Central memory CD8-positive, alpha-beta T cell (primary cell): ENCODE measurements at regions not wholly inside any gene's neighbourhood (a gene's known extent, or its start where the extent isn't known, plus 50 kb on each side); places are given as distances from the start of the nearest gene placed in this dataset.

Source experiments
- ATAC-seq: fragments of 150-1000 bp; cut with Tn5 transposase; replicated peaks from 2 replicates; pipeline ENCODE4 v1.10.0; 2022; ENCODE audit warnings: mild to moderate bottlenecking, moderate FRiP score, moderate number of reproducible peaks; ENCODE audit not compliant: poor library complexity, severe bottlenecking; ENCODE audit errors: extremely low read depth
- DNase-seq, 2 donors: peaks; one replicate each; pipeline ENCODE4 v3.0.0; 2021; ENCODE audit warnings: low spot score in 2 of 2
- H3K27ac Mint-ChIP-seq: one replicate; pipeline ENCODE4 v1.8.0; 2022; ENCODE audit warnings: low read depth, mild to moderate bottlenecking, moderate library complexity, mixed read lengths
- H3K27me3 Mint-ChIP-seq: one replicate; pipeline ENCODE4 v1.8.0; 2022; ENCODE audit warnings: mixed read lengths
- H3K36me3 Mint-ChIP-seq: one replicate; pipeline ENCODE4 v1.8.0; 2022; ENCODE audit warnings: mild to moderate bottlenecking, moderate library complexity, mixed read lengths; ENCODE audit not compliant: insufficient read depth
- H3K4me1 Mint-ChIP-seq: one replicate; pipeline ENCODE4 v1.8.0; 2022; ENCODE audit warnings: mixed read lengths
- H3K4me3 Mint-ChIP-seq: one replicate; pipeline ENCODE4 v1.8.0; 2022; ENCODE audit warnings: mild to moderate bottlenecking, moderate library complexity, mixed read lengths
- H3K9me3 Mint-ChIP-seq: one replicate; pipeline ENCODE4 v1.8.0; 2022; ENCODE audit warnings: mixed read lengths

DNA sequence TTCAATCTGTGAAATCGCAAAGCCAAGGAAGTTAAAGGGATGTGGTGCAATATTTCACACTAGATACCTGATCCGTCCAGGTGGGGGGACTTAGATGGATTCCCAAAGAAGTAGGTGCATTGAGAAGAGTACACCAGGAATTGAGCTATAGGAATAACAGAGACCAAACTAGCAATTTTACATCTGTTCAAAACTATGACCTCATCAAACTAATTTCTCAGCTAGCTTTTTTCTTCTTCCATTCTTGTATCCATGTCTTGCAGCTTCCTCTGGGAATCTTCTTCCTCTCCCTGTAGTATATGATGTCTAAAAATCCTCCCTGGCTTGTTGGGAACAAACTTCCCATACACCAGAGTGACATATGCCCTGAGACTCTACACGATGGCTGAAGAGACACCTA is 51.0 kb upstream of the PTPN13 start:
- Mint-ChIP-seq H3K27ac (no peak overlapping the region), H3K36me3 (no peaks in the 10 kb centered on the region), H3K4me1 (peaks cover 6% of the 10 kb centered on the region), H3K4me3 (no peak overlapping the region), H3K27me3 (peaks cover 10% of the 10 kb centered on the region), H3K9me3 (no peaks in the 10 kb centered on the region)
- DNase-seq: no peak
- no peak for ATAC-seq

DNA sequence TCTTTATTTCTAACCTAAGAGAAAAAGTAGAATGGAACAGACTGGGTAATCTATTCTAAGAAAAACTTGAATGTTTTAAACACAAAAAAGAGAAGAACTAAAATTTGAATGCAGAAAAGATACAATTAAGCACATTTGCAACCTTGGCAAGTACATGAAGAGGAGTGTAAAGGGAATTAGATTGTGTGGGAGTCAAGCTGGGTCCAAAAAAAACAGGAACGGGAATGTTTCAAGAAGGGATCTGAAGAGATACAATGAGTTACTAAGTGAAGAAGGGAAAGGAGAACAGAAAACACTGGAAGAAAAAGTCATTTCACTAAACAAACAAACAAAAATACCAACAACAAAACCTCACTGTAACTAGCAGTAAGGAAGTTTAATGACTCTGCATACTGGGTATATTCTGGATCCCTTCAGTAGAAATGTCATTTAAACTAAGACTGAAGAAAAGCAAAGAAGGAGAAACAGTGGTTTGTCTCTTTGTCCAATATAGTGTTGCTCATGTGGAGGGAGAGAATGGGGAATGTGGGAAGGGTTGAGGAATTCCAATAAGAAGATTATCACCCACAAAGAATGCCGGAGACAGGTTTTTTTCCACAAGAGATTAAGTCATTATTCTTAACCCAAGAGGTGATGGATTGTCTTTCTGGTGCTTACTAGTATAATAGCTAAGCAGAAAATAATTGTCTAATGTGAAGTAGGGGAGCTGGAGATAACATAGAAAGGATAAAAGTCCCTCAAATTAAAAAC is 50.4 kb upstream of the PTPN13 start:
- Mint-ChIP-seq H3K27me3 (peaks cover 10% of the 10 kb centered on the region), H3K36me3 (no peaks in the 10 kb centered on the region), H3K4me1 (peaks cover 6% of the 10 kb centered on the region), H3K4me3 (no peak overlapping the region), H3K9me3 (no peaks in the 10 kb centered on the region), H3K27ac (no peak overlapping the region)
- no peak for DNase-seq
- no peak for ATAC-seq

DNA sequence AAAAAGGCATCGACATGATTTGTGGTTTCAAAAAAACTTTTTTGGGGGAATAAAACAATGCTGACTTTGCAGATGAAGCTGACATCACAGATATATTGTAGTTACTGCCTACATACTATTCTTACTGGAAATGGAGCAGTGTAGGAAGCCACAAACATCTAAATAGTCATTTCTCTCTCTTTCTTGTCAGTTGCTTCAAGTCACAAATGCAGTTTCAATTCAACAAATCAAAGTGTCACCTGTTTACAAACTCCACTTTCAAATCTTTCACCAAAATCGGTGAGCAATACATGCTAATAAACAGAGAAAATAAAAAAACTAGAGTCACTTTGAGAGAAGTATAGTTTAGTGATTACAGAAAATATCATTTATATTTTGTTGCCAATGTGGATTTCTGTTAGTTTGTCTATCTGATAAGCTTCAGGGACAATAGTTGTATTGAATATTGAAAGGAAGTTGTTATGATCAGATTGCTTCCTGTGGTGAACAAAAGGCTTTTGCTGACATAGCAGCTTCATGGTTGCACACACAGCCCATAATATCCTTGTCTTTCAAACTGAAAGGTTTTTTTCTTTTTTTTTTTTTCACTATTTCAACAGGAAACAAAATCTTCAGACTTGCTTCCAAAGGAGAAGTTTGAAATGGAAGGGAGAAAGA is 49.7 kb upstream of the PTPN13 start:
- DNase-seq (no peak), ATAC-seq (peak; percentile 32)
- H3K27me3 Mint-ChIP-seq: peaks cover 10% of the 10 kb centered on the region
- H3K4me1 Mint-ChIP-seq: peaks cover 6% of the 10 kb centered on the region
- no peak overlapping the region for H3K27ac Mint-ChIP-seq
- H3K9me3 Mint-ChIP-seq: no peaks in the 10 kb centered on the region
- no peaks in the 10 kb centered on the region for H3K36me3 Mint-ChIP-seq
- no peak overlapping the region for H3K4me3 Mint-ChIP-seq
